NT2/D1 (cell line): ENCODE measurements at regions not wholly inside any gene's neighbourhood (a gene's known extent, or its start where the extent isn't known, plus 50 kb on each side); places are given as distances from the start of the nearest gene placed in this dataset.

ENCODE experiments used
- SUZ12 ChIP-seq: IDR thresholded peaks from 2 replicates; pipeline ENCODE4 v1.6.1; 2011; ENCODE audit not compliant: insufficient read length, insufficient read depth; ENCODE audit errors: extremely low read depth
- YY1 ChIP-seq: IDR thresholded peaks from 2 replicates; pipeline ENCODE4 v1.6.1; 2011; ENCODE audit not compliant: insufficient read length, insufficient read depth
- ZNF274 ChIP-seq: IDR thresholded peaks from 2 replicates; pipeline ENCODE4 v1.6.1; 2011; ENCODE audit warnings: mild to moderate bottlenecking, low read depth, low read length

- TF ChIP-seq YY1, result no peak
- TF ChIP-seq ZNF274, result no peak
- TF ChIP-seq SUZ12, result no peak
Measured at GRCh38 chr13:55543053-55543452, 1597.7 kb upstream of the PRR20A start.
